HCT116 (cell line): ENCODE measurements at regions not wholly inside any gene's neighbourhood (a gene's known extent, or its start where the extent isn't known, plus 50 kb on each side); places are given as distances from the start of the nearest gene placed in this dataset.

ENCODE experiments used
- ATAC-seq: fragments of 200-7000 bp; cut with Tn5 transposase; 2 replicates; pipeline ENCODE4 v1.9.1; 2020; ENCODE audit warnings: mild to moderate bottlenecking, moderate library complexity
- BruUV-seq: library from RNA; stranded (reverse); fragments of 400-500 nt; replicated peaks from 2 replicates; lab custom pipeline; 2021; lab: Mats Ljungman, UMichigan
- CTCF ChIA-PET: fragments of 300-600 bp; sonication (Branson Sonifier 250); formaldehyde crosslinking; loops from one replicate; lab custom pipeline; 2021; ENCODE audit warnings: antibody characterized with exemption; lab: Charles Lee
- POLR2A ChIA-PET: fragments of 300-600, 350-600 bp; sonication (Branson Sonifier 250); formaldehyde crosslinking; loops from one replicate; lab custom pipeline; 2021; ENCODE audit warnings: antibody characterized with exemption; lab: Charles Lee
- RAD21 ChIA-PET, 2 experiments: fragments of 300-600 bp; sonication (Branson Sonifier 250); formaldehyde crosslinking; loops; one replicate each; lab custom pipeline; 2023; ENCODE audit warnings: low total read pairs in 2 of 2; ENCODE audit not compliant: uncharacterized antibody in 2 of 2, unreplicated experiment in 2 of 2, low non-redundant PET in 1 of 2; lab: Charles Lee
- DNase-seq: peaks from one replicate; pipeline ENCODE4 v3.0.0-alpha.2; 2010; ENCODE audit warnings: low read depth, low spot score
- H2AFZ ChIP-seq: fragments of 200-600 bp; shearing (Covaris generic), sonication (generic); 2 replicates; pipeline ENCODE4 v1.6.1; 2017; ENCODE audit warnings: low read depth, mixed run types, mixed read lengths, antibody characterized with exemption, low read length; ENCODE audit not compliant: poor library complexity, severe bottlenecking
- H3K27ac ChIP-seq: 2 replicates; pipeline ENCODE4 v1.5.1; 2012; ENCODE audit warnings: low read depth, low read length
- H3K27me3 ChIP-seq: fragments of 200-600 bp; sonication (generic); 2 replicates; pipeline ENCODE4 v1.6.1; 2016; ENCODE audit warnings: mixed run types, low read length, mixed read lengths; ENCODE audit not compliant: insufficient read depth
- H3K36me3 ChIP-seq, 2 experiments: fragments of 200-500 bp in 1 of 2; fragments of 200-600 bp in 1 of 2; sonication (Bioruptor generic) in 1 of 2; sonication (generic) in 1 of 2; 2 replicates each; pipeline versions ENCODE4 v1.5.1 to v1.6.1; 2014 to 2016; ENCODE audit warnings: low read length in 2 of 2, inconsistent platforms in 1 of 2, mixed read lengths in 1 of 2, mixed run types in 1 of 2; ENCODE audit not compliant: insufficient read depth in 2 of 2, control insufficient read depth in 1 of 2
- H3K4me1 ChIP-seq, 2 experiments: fragments of 200-600 bp in 1 of 2; sonication (generic) in 1 of 2; 2 replicates each; pipeline versions ENCODE4 v1.5.1 to v1.6.1; 2012 to 2017; ENCODE audit warnings: low read length in 2 of 2, inconsistent platforms in 1 of 2, mild to moderate bottlenecking in 1 of 2, mixed read lengths in 1 of 2, mixed run types in 1 of 2, moderate library complexity in 1 of 2; ENCODE audit not compliant: insufficient read depth in 2 of 2, control insufficient read depth in 1 of 2
- H3K4me2 ChIP-seq: fragments of 200-600 bp; sonication (generic); 2 replicates; pipeline ENCODE4 v1.6.1; 2017; ENCODE audit warnings: mixed run types, low read length, mixed read lengths
- H3K4me3 ChIP-seq, 2 experiments: fragments of 200-600 bp in 1 of 2; sonication (generic) in 1 of 2; replicated peaks in 1 of 2; 2 replicates each; pipeline ENCODE4 v1.5.1; 2011 to 2016; ENCODE audit warnings: low read length in 2 of 2, control low read depth in 1 of 2, low read depth in 1 of 2, mild to moderate bottlenecking in 1 of 2, mixed read lengths in 1 of 2, mixed run types in 1 of 2
- H3K79me2 ChIP-seq: fragments of 200-600 bp; sonication (generic); 2 replicates; pipeline ENCODE4 v1.6.1; 2017; ENCODE audit warnings: mild to moderate bottlenecking, mixed run types, low read length, moderate library complexity, mixed read lengths; ENCODE audit not compliant: insufficient read depth
- H3K9ac ChIP-seq: fragments of 200-600 bp; sonication (generic); 2 replicates; pipeline ENCODE4 v1.6.1; 2016; ENCODE audit warnings: low read length, mixed read lengths
- H3K9me2 ChIP-seq: fragments of 200-600 bp; sonication (generic), shearing (Covaris generic); 2 replicates; pipeline ENCODE4 v1.6.1; 2017; ENCODE audit warnings: mixed run types, mild to moderate bottlenecking, moderate library complexity; ENCODE audit not compliant: insufficient read depth
- H3K9me3 ChIP-seq, 2 experiments: fragments of 200-500 bp in 1 of 2; fragments of 200-600 bp in 1 of 2; sonication (Bioruptor generic) in 1 of 2; sonication (generic) in 1 of 2; 2 replicates each; pipeline ENCODE4 v1.6.1; 2014 to 2017; ENCODE audit warnings: low read length in 2 of 2, mixed read lengths in 2 of 2, inconsistent platforms in 1 of 2, low read depth in 1 of 2, mild to moderate bottlenecking in 1 of 2, mixed run types in 1 of 2, moderate library complexity in 1 of 2; ENCODE audit not compliant: control insufficient read depth in 1 of 2, insufficient read depth in 1 of 2
- H4K20me1 ChIP-seq: fragments of 200-600 bp; sonication (generic), shearing (Covaris generic); 2 replicates; pipeline ENCODE4 v1.6.1; 2017; ENCODE audit warnings: mixed run types, mild to moderate bottlenecking, moderate library complexity; ENCODE audit not compliant: insufficient read depth
- ATF3 ChIP-seq: IDR thresholded peaks from 2 replicates; pipeline ENCODE4 v1.6.1; 2012
- CEBPB ChIP-seq: IDR thresholded peaks from 2 replicates; pipeline ENCODE4 v1.6.1; 2012; ENCODE audit warnings: low read depth
- CTCF ChIP-seq, 3 experiments: fragments of 200-600 bp in 1 of 3; sonication (generic) in 1 of 3; IDR thresholded peaks in 2 of 3; conservative IDR thresholded peaks in 1 of 3; 2 replicates each; pipeline ENCODE4 v1.5.1; 2012 to 2017; ENCODE audit warnings: low read depth in 2 of 3, low read length in 2 of 3, antibody characterized with exemption in 1 of 3, borderline replicate concordance in 1 of 3, control low read depth in 1 of 3, mild to moderate bottlenecking in 1 of 3, mixed read lengths in 1 of 3, mixed run types in 1 of 3, moderate library complexity in 1 of 3; ENCODE audit not compliant: insufficient read depth in 1 of 3
- EGR1 ChIP-seq: IDR thresholded peaks from 2 replicates; pipeline ENCODE4 v1.6.1; 2012; ENCODE audit warnings: low read depth
- ELF1 ChIP-seq: IDR thresholded peaks from 2 replicates; pipeline ENCODE4 v1.6.1; 2012; ENCODE audit warnings: low read depth, borderline replicate concordance
- FOSL1 ChIP-seq: IDR thresholded peaks from 2 replicates; pipeline ENCODE4 v1.6.1; 2012; ENCODE audit warnings: low read depth
- REST ChIP-seq: IDR thresholded peaks from 2 replicates; pipeline ENCODE4 v1.6.1; 2012; ENCODE audit warnings: low read depth
- SIN3A ChIP-seq: IDR thresholded peaks from 2 replicates; pipeline ENCODE4 v1.6.1; 2012; ENCODE audit warnings: low read depth
- TCF7L2 ChIP-seq: IDR thresholded peaks from 2 replicates; pipeline ENCODE4 v1.7.0; 2011; ENCODE audit warnings: borderline replicate concordance, inconsistent platforms; ENCODE audit not compliant: insufficient read depth, insufficient read length; ENCODE audit errors: extremely low read depth
- ZFX ChIP-seq: fragments of 450-650 bp; IDR thresholded peaks from 2 replicates; pipeline ENCODE4 v1.6.1; 2017
- ZNF274 ChIP-seq: fragments of 200-500 bp; sonication (Bioruptor generic); IDR thresholded peaks from 2 replicates; pipeline ENCODE4 v1.6.1; 2014; ENCODE audit warnings: mild to moderate bottlenecking, low read depth, low read length, inconsistent platforms
- intact Hi-C: fragments of 100-400 bp; cut with micrococcal nuclease; formaldehyde crosslinking; loops from 2 replicates; pipeline ENCODE4 v1.10.0; 2022

GRCh38 chr19:5250127-5250659 is 90.4 kb downstream of the PTPRS start:
- Histone ChIP-seq H3K27ac (no peak overlapping the region), H4K20me1 (no peaks in the 10 kb centered on the region), H2AFZ (no peak overlapping the region), H3K27me3 (no peaks in the 10 kb centered on the region), H3K79me2 (no peaks in the 10 kb centered on the region), H3K4me1 (no peaks in the 10 kb centered on the region), H3K4me2 (no peak overlapping the region), H3K9ac (no peak overlapping the region), H3K36me3 (peaks cover 0 to 13% of the 10 kb centered on the region in 2 experiments; a peak in 2 of 4 replicates), H3K9me3 (peaks cover 3 to 6% of the 10 kb centered on the region in 2 experiments; a peak in 2 of 4 replicates), H3K4me3 (no peak overlapping the region), H3K9me2 (no peaks in the 10 kb centered on the region)
- no peak for DNase-seq
- no peak for ATAC-seq
- TF ChIP-seq CTCF (IDR thresholded peaks at IDR 0.05 in 2 of 3, conservative IDR thresholded peaks at IDR 0.05 in 1 of 3; ENCODE audit: borderline replicate concordance in 1 of 3, insufficient read depth in 1 of 3, low read depth in 2 of 3, low read length in 2 of 3) (no peak), ZNF274 (no peak), FOSL1 (no peak)
- ChIA-PET CTCF (no interaction called here), RAD21 (interaction anchor here in 1 of 2 experiments (0.6 kb wide), 1 partner anchor 470 kb away, joined by 4 read pairs; the partner anchor contains the start of gene CATSPERD), POLR2A (interaction anchor here (0.6 kb wide), 1 partner anchor 43 kb away, joined by 3 read pairs; no protein-coding TSS in a partner anchor)
- intact Hi-C loops: no loop called here
- no TSS peak for BruUV-seq

- BruUV-seq: no TSS peak
- H3K9ac ChIP-seq: no peak overlapping the region
- H3K27me3 ChIP-seq: no peaks in the 10 kb centered on the region
- intact Hi-C loops: no loop called here
- H4K20me1 ChIP-seq: no peaks in the 10 kb centered on the region
- H3K79me2 ChIP-seq: no peaks in the 10 kb centered on the region
- peaks cover 0 to 6% of the 10 kb centered on the region in 2 experiments; a peak in 2 of 4 replicates for H3K36me3 ChIP-seq
- no peak for ATAC-seq
- DNase-seq: no peak
- H3K4me2 ChIP-seq: no peak overlapping the region
- no peak overlapping the region for H2AFZ ChIP-seq
- H3K4me3 ChIP-seq: no peak overlapping the region
- H3K4me1 ChIP-seq: no peaks in the 10 kb centered on the region
- CTCF ChIA-PET: no interaction called here
- H3K9me2 ChIP-seq: no peaks in the 10 kb centered on the region
- RAD21 ChIA-PET: no interaction called here
- POLR2A ChIA-PET: no interaction called here
- H3K27ac ChIP-seq: no peak overlapping the region
- no peaks in the 10 kb centered on the region; a peak in 1 of 4 replicates for H3K9me3 ChIP-seq
- TF ChIP-seq CTCF (IDR thresholded peaks at IDR 0.05 in 2 of 3, conservative IDR thresholded peaks at IDR 0.05 in 1 of 3; ENCODE audit: borderline replicate concordance in 1 of 3, insufficient read depth in 1 of 3, low read depth in 2 of 3, low read length in 2 of 3) (no peak), FOSL1 (no peak), TCF7L2 (no peak), CEBPB (no peak), EGR1 (no peak), ZFX (no peak), REST (no peak), SIN3A (no peak), ELF1 (no peak), ATF3 (no peak)
Measured at GRCh38 chr19:5249526-5249925, 91.1 kb downstream of the PTPRS start.
